ENCODE measurements at regions not wholly inside any gene's neighbourhood (a gene's known extent, or its start where the extent isn't known, plus 50 kb on each side); places are given as distances from the start of the nearest gene placed in this dataset.

- Histone ChIP-seq H3K36me3 (no peaks in the 10 kb centered on the region), H3K27me3 (no peaks in the 10 kb centered on the region), H3K4me1 (peaks cover 3 to 64% (median 49%) of the 10 kb centered on the region in 4 donors), H3K27ac (replicated peaks in 1 of 4) (peak overlapping the region in 2 of 4 donors; percentile 3 to 5), H3K4me3 (peak overlapping the region in 1 of 4 donors; percentile 10), H3K9me3 (no peaks in the 10 kb centered on the region)
- WGBS = 52% methylated on average over 2 of the region's 2 CpGs
- TF ChIP-seq POLR2A (IDR thresholded peaks at IDR 0.05; ENCODE audit: low read depth) (no peak), POLR2AphosphoS5 (IDR thresholded peaks at IDR 0.05) (no peak), EP300 (IDR thresholded peaks at IDR 0.05) (no peak), CTCF (IDR thresholded peaks at IDR 0.05) (no peak)
- intact Hi-C loops (cut with DNase I) = no loop called here
- no peak for DNase-seq (ENCODE audit: extremely low spot score)
Observed at GRCh38 chr4:20317424-20317985, 65.8 kb downstream of the SLIT2 start.

GRCh38 chr4:20318001-20318908 is 66.5 kb downstream of the SLIT2 start:
- H3K36me3 ChIP-seq = no peaks in the 10 kb centered on the region
- H3K4me3 ChIP-seq = peak overlapping the region in 3 of 4 donors; percentile 0 to 10 (median 5)
- no peak for DNase-seq (ENCODE audit: extremely low spot score)
- H3K4me1 ChIP-seq = peaks cover 3 to 64% (median 48%) of the 10 kb centered on the region in 4 donors
- peak overlapping the region in 1 of 4 donors; percentile 3 for H3K27ac ChIP-seq (replicated peaks in 1 of 4)
- 62% methylated on average over 8 of the region's 8 CpGs for WGBS
- intact Hi-C loops (cut with DNase I) = no loop called here
- H3K9me3 ChIP-seq = no peaks in the 10 kb centered on the region
- TF ChIP-seq POLR2AphosphoS5 (IDR thresholded peaks at IDR 0.05) = no peak
- TF ChIP-seq CTCF (IDR thresholded peaks at IDR 0.05) = no peak
- TF ChIP-seq POLR2A (IDR thresholded peaks at IDR 0.05; ENCODE audit: low read depth) = no peak
- no peak for TF ChIP-seq EP300 (IDR thresholded peaks at IDR 0.05)
- no peaks in the 10 kb centered on the region for H3K27me3 ChIP-seq

GRCh38 chr4:20318909-20319277 is 67.2 kb downstream of the SLIT2 start:
- H3K27ac ChIP-seq (replicated peaks in 1 of 4) = no peak overlapping the region
- H3K4me1 ChIP-seq = peaks cover 3 to 61% (median 43%) of the 10 kb centered on the region in 4 donors
- 55% methylated on average over 1 of the region's 1 CpG for WGBS
- no peak overlapping the region for H3K4me3 ChIP-seq
- no peaks in the 10 kb centered on the region for H3K9me3 ChIP-seq
- TF ChIP-seq POLR2A (IDR thresholded peaks at IDR 0.05; ENCODE audit: low read depth) (no peak), POLR2AphosphoS5 (IDR thresholded peaks at IDR 0.05) (no peak), EP300 (IDR thresholded peaks at IDR 0.05) (no peak)
- intact Hi-C loops (cut with DNase I) = no loop called here
- no peaks in the 10 kb centered on the region for H3K36me3 ChIP-seq
- H3K27me3 ChIP-seq = no peaks in the 10 kb centered on the region
- no peak for DNase-seq (ENCODE audit: extremely low spot score)

GRCh38 chr4:20319825-20320612 is 68.3 kb downstream of the SLIT2 start:
- peak overlapping the region in 1 of 4 donors; percentile 4 for H3K27ac ChIP-seq (replicated peaks in 1 of 4)
- peak overlapping the region in 1 of 4 donors; percentile 15 for H3K4me3 ChIP-seq
- H3K36me3 ChIP-seq = no peaks in the 10 kb centered on the region
- WGBS = 75% methylated on average over 6 of the region's 6 CpGs
- peaks cover 3 to 51% (median 43%) of the 10 kb centered on the region in 4 donors for H3K4me1 ChIP-seq
- no peaks in the 10 kb centered on the region for H3K9me3 ChIP-seq
- no peak for TF ChIP-seq CTCF (IDR thresholded peaks at IDR 0.05)
- no peak for TF ChIP-seq EP300 (IDR thresholded peaks at IDR 0.05)
- no peak for TF ChIP-seq POLR2A (IDR thresholded peaks at IDR 0.05; ENCODE audit: low read depth)
- no peak for TF ChIP-seq POLR2AphosphoS5 (IDR thresholded peaks at IDR 0.05)
- no peak for DNase-seq (ENCODE audit: extremely low spot score)
- H3K27me3 ChIP-seq = no peaks in the 10 kb centered on the region
- intact Hi-C loops (cut with DNase I) = no loop called here
